Left colon (tissue), 2 donors: ENCODE measurements at regions not wholly inside any gene's neighbourhood (a gene's known extent, or its start where the extent isn't known, plus 50 kb on each side); places are given as distances from the start of the nearest gene placed in this dataset.
"Not testable (repeated sequence)": the region's sequence is repeated elsewhere in the genome, so short reads cannot be mapped to it uniquely, and the experiment has no call there.

ENCODE experiments used
- ATAC-seq: fragments of 200-7000 bp; cut with Tn5 transposase; one replicate; pipeline ENCODE4 v1.9.1; 2020; ENCODE audit warnings: mild to moderate bottlenecking, moderate library complexity
- DNase-seq, 2 donors: peaks; one replicate each; pipeline ENCODE4 v3.0.0-alpha.2; 2020
- intact Hi-C, 2 donors: fragments of 100-400 bp; cut with DNase I in 1 of 2; cut with micrococcal nuclease in 1 of 2; formaldehyde crosslinking; loops; one replicate each; pipeline versions ENCODE4 v1.11.2 to v1.14.0; 2022; cut with DNase I, micrococcal nuclease
- donor health status: DM: no; HTN: no; CAD: no.
- donor health status: DM: yes; HTN: yes; CAD: no.

- ATAC-seq (no peak), DNase-seq (no peak)
- intact Hi-C loops: no loop called here
These were observed 273.5 kb upstream of the HS6ST1 start for GRCh38 chr2:128591861-128592822.

- ATAC-seq: no peak
- intact Hi-C loops: no loop called here
- DNase-seq: no peak
These were observed 274.8 kb upstream of the HS6ST1 start for GRCh38 chr2:128593518-128593878.

- intact Hi-C loops: no loop called here
- no peak for DNase-seq
- no peak for ATAC-seq
These were observed 275.4 kb upstream of the HS6ST1 start for GRCh38 chr2:128593879-128594650.

- no peak for DNase-seq
- ATAC-seq: no peak
- intact Hi-C loops: no loop called here
These were observed 275.9 kb upstream of the HS6ST1 start for GRCh38 chr2:128594651-128594910.

- intact Hi-C loops: no loop called here
- ATAC-seq (peak; percentile 97), DNase-seq (peak; percentile 19 to 40)
These were observed 276.4 kb upstream of the HS6ST1 start for GRCh38 chr2:128594953-128595677.

DNA sequence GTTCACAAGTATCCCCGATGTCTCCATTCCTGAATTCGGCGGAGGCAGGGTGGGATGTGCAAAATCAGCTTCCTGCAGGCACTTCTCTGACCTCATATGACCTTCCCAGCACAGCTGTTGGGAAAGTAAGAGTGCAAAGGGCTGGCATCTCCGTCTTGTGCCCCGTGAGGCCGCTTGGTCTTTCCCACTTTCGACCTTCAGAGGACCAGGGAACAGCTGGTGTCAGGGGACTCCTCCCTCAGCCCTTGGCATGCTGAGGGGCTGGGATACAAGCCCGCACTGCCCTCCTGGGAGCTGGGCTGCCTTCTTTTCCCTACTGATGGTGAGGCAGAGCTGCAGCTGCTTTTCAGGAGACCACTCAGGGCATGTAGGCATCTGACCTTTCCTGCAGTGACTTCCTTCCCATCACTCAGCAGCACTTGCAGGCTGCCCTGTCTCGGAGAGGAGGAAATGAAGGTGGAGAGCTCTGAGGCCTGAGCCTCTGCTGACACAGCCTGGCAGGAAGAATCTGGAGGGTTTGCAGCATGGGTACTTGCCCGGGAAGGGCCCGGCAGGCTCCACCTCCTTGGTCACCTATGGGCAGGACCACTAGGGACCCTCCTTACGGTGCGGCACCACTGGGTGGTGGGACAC lies 277.2 kb upstream of the HS6ST1 start:
- no peak for DNase-seq
- intact Hi-C loops: no loop called here
- no peak for ATAC-seq

- ATAC-seq (no peak), DNase-seq (peak in 1 of 2 donors; percentile 2)
- intact Hi-C loops: no loop called here
These were observed 277.9 kb upstream of the HS6ST1 start for GRCh38 chr2:128596396-128597120.

GRCh38 chr2:128597121-128597762 lies 278.6 kb upstream of the HS6ST1 start:
- ATAC-seq (no peak), DNase-seq (peak in 1 of 2 donors; percentile 4)
- intact Hi-C loops: no loop called here

GRCh38 chr2:128598260-128598659 lies 279.6 kb upstream of the HS6ST1 start:
- DNase-seq, ATAC-seq, intact Hi-C loops: not testable (repeated sequence)

- ATAC-seq (no peak), DNase-seq (no peak)
- intact Hi-C loops: no loop called here
These were observed 280.3 kb upstream of the HS6ST1 start for GRCh38 chr2:128598862-128599441.

DNA sequence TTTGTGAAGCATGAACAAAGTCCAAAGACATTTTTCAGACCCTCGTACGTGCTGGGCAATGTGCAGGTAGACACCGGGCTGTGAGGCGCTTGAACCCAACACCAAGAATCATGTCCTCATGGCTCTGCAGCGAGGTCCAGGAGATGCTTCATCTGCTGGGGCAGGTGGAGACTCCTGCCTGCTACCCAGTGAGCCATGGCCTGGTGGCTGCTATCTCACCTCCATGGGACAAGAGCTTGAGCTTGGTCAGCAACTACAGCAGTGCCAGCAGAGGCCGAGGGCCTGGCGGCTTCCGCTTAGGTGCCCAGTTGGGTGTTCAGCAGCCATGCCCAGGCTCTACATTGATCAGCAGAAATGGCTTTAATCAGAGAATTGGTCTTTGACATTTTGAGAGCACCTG lies 281.0 kb upstream of the HS6ST1 start:
- intact Hi-C loops: no loop called here
- DNase-seq (peak in 1 of 2 donors; percentile 2), ATAC-seq (no peak)

- DNase-seq: peak in 1 of 2 donors; percentile 14
- ATAC-seq: no peak
- intact Hi-C loops: no loop called here
These were observed 282.1 kb upstream of the HS6ST1 start for GRCh38 chr2:128600581-128601297.

- ATAC-seq: no peak
- peak in 1 of 2 donors; percentile 4 for DNase-seq
- intact Hi-C loops: no loop called here
These were observed 282.8 kb upstream of the HS6ST1 start for GRCh38 chr2:128601298-128602037.

DNA sequence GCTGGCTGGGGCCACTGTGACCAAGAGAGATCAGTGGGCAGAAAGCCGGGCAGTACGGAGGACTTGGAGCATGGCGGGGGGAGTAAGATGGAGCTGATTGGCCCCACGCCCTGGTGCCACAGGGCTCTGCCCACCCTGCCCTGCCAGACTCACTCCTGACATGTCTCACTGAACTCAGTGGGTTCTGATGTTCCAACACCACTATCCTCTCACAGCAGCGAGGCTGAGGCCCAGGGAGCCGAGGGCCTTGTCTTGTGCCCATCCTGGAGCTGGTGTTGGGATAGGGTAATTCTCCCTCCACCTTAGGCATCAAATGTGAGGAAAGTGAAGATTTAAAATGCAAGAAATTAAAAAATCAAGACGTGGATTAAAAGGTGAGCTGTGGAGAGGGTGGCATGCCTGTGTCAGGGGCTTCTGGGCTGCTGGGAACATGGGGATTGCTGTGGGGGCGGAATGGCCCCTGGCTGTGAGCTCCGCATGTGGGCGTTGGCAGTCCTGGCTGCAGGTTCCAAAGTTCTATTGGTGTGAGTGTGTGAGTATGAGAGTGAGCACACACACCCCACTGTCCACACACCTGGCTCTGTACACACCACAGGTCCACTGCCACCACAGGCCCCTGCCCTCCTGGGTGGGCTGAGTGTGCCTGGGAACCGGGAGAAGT lies 283.5 kb upstream of the HS6ST1 start:
- peak in 1 of 2 donors; percentile 14 for DNase-seq
- no peak for ATAC-seq
- intact Hi-C loops: no loop called here

DNA sequence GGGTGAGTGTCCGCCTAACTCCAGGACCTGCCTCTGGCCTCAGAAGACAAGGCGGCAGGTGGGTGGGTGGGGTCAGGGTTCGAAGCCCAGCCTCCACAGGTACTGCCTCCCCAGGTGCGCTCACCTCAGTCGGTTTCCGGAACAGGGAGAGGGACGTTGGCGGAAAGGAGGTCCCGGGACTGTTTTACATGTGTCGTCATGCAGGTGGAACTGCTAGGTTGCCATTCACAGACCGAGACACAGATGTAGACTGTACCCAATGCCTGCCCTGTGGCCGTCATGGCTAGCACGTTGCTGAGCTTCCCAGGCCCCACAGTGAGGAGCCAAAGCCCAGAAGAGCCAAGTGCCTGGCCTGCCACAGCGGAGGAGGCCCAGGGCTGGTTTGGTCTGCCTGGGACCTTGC lies 284.0 kb upstream of the HS6ST1 start:
- DNase-seq (peak in 1 of 2 donors; percentile 20), ATAC-seq (no peak)
- intact Hi-C loops: no loop called here

DNA sequence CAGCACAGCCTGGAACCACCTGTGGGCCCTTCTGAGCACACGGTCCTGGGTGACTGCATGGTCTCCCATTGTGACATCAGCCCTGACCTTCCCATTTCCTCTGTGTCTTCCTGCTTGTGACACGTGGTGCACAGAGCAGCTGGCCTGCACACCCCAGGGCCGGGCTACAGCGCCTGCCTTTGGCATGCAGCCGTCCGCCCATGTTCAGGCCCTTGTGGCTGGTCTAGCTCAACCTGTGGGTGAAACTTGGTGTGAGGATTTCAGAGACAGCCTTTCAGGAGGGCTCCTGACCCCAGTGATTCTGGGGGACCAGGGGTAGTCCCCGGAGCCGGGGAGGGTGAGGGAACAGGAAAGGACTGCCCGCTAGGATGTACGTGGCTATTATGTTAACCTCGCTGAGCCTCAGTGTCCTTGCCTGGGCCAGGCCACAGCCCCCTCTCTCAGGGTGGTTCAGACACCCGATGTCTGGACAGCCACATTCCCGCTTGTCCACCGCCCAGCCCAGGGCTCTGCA lies 284.8 kb upstream of the HS6ST1 start:
- no peak for ATAC-seq
- DNase-seq: peak in 1 of 2 donors; percentile 21
- intact Hi-C loops: no loop called here
